ENCODE measurements at regions not wholly inside any gene's neighbourhood (a gene's known extent, or its start where the extent isn't known, plus 50 kb on each side); places are given as distances from the start of the nearest gene placed in this dataset.

DNA sequence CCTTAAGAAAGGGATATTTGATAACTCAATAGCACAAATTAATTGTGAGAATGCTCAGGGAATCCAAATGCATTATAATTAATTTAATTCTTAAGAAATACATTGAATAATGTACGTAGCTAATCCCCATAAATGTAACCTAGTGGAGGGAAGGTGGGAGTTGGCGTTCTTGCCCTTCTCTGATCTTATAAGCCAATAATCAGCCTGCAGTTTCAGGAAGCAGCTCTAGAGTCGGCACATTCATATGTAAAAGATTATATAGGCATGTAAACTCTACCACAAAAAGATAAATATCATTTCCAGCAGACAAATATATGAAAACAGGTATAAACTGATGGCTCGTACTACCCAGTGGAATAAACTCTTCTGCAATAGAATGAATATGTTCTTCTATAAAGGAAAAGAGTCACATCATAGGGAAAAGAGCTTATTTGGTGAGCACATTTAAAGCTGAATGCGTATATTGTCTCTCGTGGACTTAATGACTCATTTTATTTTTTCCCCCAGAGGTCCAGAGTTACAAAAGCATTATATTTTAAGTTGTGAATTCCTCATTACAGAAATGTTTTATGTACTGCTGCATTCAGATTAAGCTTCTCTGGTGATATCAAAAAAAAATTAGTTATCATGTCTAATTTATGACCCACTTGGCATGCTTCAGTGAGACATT lies 112.2 kb downstream of the TFAP2A start:
- no peak overlapping the region for H2AFZ ChIP-seq (replicated peaks; ENCODE audit: low read length, poor library complexity)
- intact Hi-C loops (cut with micrococcal nuclease) (no loop called here), dilution Hi-C loops (cut with HindIII; ENCODE audit: low sequenced_read_pairs, unreplicated experiment) (no loop called here), in situ Hi-C loops (cut with MboI; ENCODE audit: low sequenced_read_pairs) (no loop called here)
- no peak overlapping the region for H2BK120ac ChIP-seq (ENCODE audit: low read depth, low read length)
- BruUV-seq (replicated peaks) = no TSS peak
- H3K14ac ChIP-seq (replicated peaks; ENCODE audit: low read depth, low read length) = no peak overlapping the region
- no peaks in the 10 kb centered on the region for H4K20me1 ChIP-seq (ENCODE audit: insufficient read depth, low read length)
- no peaks in the 10 kb centered on the region for H3K36me3 ChIP-seq (ENCODE audit: control insufficient read depth, insufficient read depth, low read length)
- H3K9me1 ChIP-seq (ENCODE audit: insufficient read depth, low read length) = no peaks in the 10 kb centered on the region
- peaks cover 5% of the 10 kb centered on the region; the same call in 1 of the 2 replicates for H3K9me3 ChIP-seq (ENCODE audit: control insufficient read depth, insufficient read depth, low read length)
- no peak overlapping the region for H3K4ac ChIP-seq (ENCODE audit: low read depth, low read length)
- no peak overlapping the region for H3K4me3 ChIP-seq (ENCODE audit: insufficient read depth, low read depth, low read length)
- POLR2A ChIA-PET (ENCODE audit: unreplicated experiment) = no interaction called here
- CTCF ChIA-PET = interaction anchor here (0.5 to 1.4 kb wide), 2 partner anchors 47 to 130 kb away, joined by 3 to 6 read pairs; no protein-coding TSS in a partner anchor
- ATAC-seq (ENCODE audit: low read depth) (no peak), DNase-seq (no peak)
- no peak overlapping the region for H3K56ac ChIP-seq (ENCODE audit: extremely low read depth, insufficient read depth, low read length)
- no peak overlapping the region for H2BK5ac ChIP-seq (ENCODE audit: low read depth, low read length, poor library complexity, severe bottlenecking)
- no peak overlapping the region for H2AK9ac ChIP-seq (replicated peaks; ENCODE audit: low read depth, low read length, poor library complexity)
- no peak overlapping the region for H2BK20ac ChIP-seq (ENCODE audit: low read depth, low read length)
- H4K5ac ChIP-seq (ENCODE audit: low read depth, low read length) = no peak overlapping the region
- no peak overlapping the region for H2AK5ac ChIP-seq (ENCODE audit: low read depth, low read length)
- H3K23ac ChIP-seq (ENCODE audit: low read depth, low read length) = no peak overlapping the region
- no peaks in the 10 kb centered on the region for H3K27me3 ChIP-seq (ENCODE audit: control insufficient read depth, insufficient read depth, low read length)
- H3K4me1 ChIP-seq (ENCODE audit: control insufficient read depth, insufficient read depth, low read length) = no peaks in the 10 kb centered on the region
- H3K4me2 ChIP-seq (ENCODE audit: low read depth, low read length) = no peak overlapping the region
- TF ChIP-seq USF2 (IDR thresholded peaks at IDR 0.05; ENCODE audit: low read depth, low read length) = no peak
- TF ChIP-seq FOS (IDR thresholded peaks at IDR 0.05; ENCODE audit: low read depth, low read length) = no peak
- TF ChIP-seq MAFK (IDR thresholded peaks at IDR 0.05; ENCODE audit: low read depth, low read length) = no peak
- TF ChIP-seq RFX5 (IDR thresholded peaks at IDR 0.05; ENCODE audit: low read depth, low read length) = no peak
- TF ChIP-seq NFE2L2 (IDR thresholded peaks at IDR 0.05; ENCODE audit: low read depth, low read length) = no peak
- TF ChIP-seq CEBPB (IDR thresholded peaks at IDR 0.05; ENCODE audit: low read depth, low read length) = no peak
- no peak for TF ChIP-seq BHLHE40 (IDR thresholded peaks at IDR 0.05; ENCODE audit: low read depth, low read length)
- TF ChIP-seq SMC3 (IDR thresholded peaks at IDR 0.05; ENCODE audit: low read depth, low read length) = no peak
- no peak for TF ChIP-seq ELK1 (IDR thresholded peaks at IDR 0.05; ENCODE audit: borderline replicate concordance, low read depth, low read length)
- TF ChIP-seq CHD1 (IDR thresholded peaks at IDR 0.05; ENCODE audit: low read depth, low read length) = no peak
- no peak for TF ChIP-seq RAD21 (IDR thresholded peaks at IDR 0.05; ENCODE audit: low read length)
- TF ChIP-seq CTCF (conservative IDR thresholded peaks at IDR 0.05; ENCODE audit: low read depth, low read length) = no peak
- TF ChIP-seq POLR2A (IDR thresholded peaks at IDR 0.05; ENCODE audit: low read depth, low read length) = no peak
- TF ChIP-seq MAZ (IDR thresholded peaks at IDR 0.05; ENCODE audit: borderline replicate concordance, low read depth, low read length) = no peak
- TF ChIP-seq MXI1 (IDR thresholded peaks at IDR 0.05; ENCODE audit: borderline replicate concordance, low read depth, low read length) = no peak
- no peak for TF ChIP-seq RCOR1 (IDR thresholded peaks at IDR 0.05; ENCODE audit: insufficient replicate concordance, low read length)
- WGBS, 2 experiments (ENCODE audit: extremely low coverage in 2 of 2, insufficient read length in 1 of 2) = no CpG with 5 or more reads among the region's 6 CpGs
- H3K79me1 ChIP-seq (ENCODE audit: low read depth in 1 of 2, low read length in 2 of 2) = no peaks in the 10 kb centered on the region
- no peak overlapping the region for H3K9ac ChIP-seq (ENCODE audit: low read depth, low read length)
- H4K91ac ChIP-seq (ENCODE audit: insufficient read depth, low read depth, low read length) = no peak overlapping the region
- H4K8ac ChIP-seq (ENCODE audit: low read depth in 2 of 2, low read length in 2 of 2) = no peak overlapping the region
- no peak overlapping the region for H3K27ac ChIP-seq (ENCODE audit: insufficient read depth, low read length)
- no peak overlapping the region for H2BK15ac ChIP-seq (ENCODE audit: low read depth, low read length)
- no peak overlapping the region for H3K18ac ChIP-seq (ENCODE audit: low read depth, low read length)
